Stimulated activated CD4-positive, alpha-beta T cell treated with anti-CD3 and anti-CD28 coated beads, Interleukin-2, amount 100 ng/mL, for 24 hours (primary cell): ENCODE measurements at regions not wholly inside any gene's neighbourhood (a gene's known extent, or its start where the extent isn't known, plus 50 kb on each side); places are given as distances from the start of the nearest gene placed in this dataset.
"Not testable (repeated sequence)": the region's sequence is repeated elsewhere in the genome, so short reads cannot be mapped to it uniquely, and the experiment has no call there.

Source experiments
- DNase-seq, 2 donors: peaks; one replicate each; pipeline ENCODE4 v3.0.0-alpha.2; 2020

DNA sequence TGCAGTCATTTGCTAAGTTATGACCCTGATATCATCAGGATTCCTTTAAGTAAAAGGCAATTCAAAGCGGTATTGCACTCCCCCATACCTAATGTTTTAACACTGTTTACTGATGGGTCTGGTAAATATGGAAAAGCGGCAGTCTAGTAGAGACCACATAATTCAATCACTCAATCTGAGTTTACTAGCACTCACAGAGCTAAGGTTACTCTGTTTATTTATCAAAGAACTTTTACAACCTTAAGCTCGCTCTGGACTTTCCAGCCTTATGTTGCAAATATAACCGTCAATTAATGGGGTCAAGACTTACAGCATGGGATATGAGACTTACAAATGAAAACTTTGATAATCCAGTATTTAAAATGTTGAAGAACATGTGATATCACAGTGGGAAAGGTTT is 124.5 kb upstream of the ZCCHC13 start:
- DNase-seq: no peak

DNA sequence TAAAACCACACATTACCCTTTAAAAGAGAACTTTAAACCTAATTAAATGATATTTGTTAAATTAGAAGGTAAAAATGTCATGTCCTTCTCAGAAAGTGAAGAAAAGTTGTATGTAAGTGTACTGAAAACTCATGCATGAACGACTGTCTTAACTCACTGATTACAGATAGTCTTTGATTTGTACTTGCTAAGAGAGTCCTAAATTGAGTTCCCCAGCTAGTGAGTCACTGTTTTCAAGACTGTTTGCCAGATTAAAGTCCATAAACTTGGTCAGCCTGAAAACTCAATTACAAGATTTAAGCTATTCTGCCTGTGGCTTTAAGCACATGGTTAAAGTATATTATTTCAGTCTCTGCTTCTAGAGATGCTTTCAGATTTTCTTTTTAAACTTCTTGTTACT is 124.9 kb upstream of the ZCCHC13 start:
- DNase-seq: no peak

DNA sequence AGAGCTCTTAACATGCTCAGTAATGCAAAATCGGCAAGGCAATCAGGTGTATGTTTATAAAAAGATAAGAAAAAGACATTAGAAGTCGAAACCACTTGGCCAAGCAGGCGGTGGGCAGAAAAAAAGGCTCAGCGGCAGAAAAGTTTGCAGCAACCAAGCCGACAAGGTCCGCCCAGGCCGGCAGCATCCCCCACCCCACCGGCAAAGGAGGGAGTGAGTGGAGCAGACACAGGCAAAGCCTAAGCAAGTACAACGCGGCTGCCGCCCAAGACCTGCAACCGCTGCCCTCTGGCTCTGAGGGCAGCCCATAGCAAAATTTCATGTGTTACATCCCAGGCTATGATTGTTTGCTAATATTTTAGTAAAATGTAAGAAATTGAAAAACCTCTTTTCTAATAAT is 125.4 kb upstream of the ZCCHC13 start:
- DNase-seq: no peak

DNA sequence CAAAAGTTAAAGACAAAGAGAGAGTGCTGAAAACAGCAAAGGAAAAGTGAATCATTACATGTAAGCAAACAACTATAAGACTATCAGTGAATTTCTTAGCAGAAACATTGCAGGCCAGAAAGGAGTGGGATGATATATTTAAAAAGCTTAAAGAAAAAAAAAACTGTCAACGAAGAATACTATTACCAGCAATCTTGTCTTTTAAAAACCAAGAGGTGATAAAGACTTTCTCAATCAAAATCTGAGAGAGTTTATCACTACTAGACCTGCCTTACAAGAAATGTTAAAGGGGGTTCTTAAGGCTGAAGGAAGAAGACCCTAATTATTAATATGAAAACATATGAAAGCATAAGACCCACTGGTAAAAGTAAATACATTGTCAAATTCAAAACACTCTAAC is 132.5 kb upstream of the ZCCHC13 start:
- DNase-seq: no peak

DNA sequence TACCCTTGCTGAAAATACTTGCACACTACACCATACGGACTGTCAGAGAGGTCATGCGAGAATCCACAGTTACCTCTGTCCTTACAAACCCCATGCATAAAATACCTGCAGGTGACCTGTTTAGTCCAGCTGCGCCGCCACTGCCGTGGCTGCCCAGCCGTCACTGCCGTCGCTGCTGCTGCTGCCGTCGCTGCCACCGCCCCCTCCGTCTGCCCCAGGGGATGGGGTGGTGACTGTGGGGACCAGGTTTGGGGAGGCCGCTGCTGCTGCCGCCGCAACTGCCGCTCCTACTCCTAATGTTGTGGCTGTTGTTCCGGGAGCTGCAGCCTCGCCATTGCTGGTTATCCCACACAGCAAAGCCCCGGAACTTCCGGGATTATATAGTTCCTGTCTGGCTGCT is 141.8 kb upstream of the ZCCHC13 start:
- DNase-seq: no peak

DNA sequence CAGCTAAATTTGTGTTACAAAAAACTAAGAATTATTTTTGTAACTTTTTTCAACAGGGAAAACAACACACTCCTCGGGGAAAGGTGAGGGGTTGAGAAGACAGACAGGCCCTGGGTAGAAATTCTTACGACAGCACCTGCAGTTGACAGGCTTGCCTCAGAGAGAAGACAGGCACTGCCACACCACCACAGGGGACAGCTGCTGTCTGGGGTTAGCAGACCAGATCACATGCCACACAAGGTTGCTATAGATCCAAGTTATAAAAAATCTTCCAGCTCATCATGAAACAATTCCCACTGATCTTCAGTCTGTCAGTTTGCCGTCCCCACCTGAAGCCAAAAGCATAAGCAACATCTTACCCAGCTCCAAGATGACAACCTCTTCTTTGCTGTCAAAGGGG is 143.2 kb upstream of the ZCCHC13 start:
- DNase-seq: no peak

DNA sequence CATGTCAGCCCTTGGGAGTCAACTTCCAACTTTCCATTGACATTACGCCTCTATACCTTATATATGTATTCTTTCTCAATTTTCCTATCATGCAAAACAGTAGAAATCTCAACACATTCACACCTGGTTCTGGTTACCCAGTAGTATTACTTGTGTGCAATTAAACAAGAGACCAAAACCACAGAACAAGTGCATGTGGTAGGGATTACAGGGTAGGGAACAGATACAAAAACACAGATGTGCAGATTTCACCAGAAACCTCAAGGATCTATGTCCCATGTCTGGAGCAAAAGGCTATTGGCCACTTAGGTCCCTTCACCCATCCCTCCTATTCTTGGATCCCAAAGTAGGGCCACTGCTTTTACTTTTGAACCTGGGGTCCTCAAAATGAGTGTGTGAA is 143.6 kb upstream of the ZCCHC13 start:
- no peak for DNase-seq

DNA sequence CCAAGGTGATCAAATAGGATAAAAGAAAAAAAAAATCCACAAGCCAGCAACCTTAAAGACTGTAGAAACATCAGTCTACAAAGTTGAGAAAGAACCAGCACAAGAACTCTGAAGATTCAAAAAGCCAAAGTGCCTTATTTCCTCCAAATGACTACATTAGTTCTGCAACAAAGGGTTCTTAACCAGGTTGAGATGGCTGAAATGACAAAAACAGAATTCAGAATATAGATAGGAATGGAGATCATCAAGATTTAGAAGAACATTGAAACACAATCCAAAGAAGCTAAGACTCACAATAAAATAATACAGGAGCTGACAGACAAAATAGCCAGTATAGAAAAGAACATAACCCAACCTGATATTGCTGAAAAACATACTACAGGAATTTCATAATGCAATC is 156.5 kb upstream of the ZCCHC13 start:
- DNase-seq: no peak

DNA sequence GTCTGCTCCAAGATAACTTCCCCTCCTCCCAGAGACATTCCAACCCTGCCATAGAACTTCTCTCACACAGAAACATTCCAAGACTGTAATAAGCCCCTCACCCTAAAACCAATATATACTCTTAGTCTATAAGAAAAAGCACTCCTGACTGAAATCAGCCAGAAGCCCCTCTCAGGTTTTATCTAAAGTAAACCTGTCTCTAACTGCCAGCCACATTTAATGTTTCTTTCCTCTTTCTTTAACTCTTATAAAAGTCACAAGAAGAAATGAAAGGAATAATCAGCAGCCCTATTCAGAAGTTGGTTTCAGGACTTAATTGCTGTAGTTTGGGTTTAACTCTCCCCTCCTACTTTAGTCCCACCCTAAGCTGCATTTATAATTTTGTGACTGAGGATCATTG is 165.0 kb upstream of the ZCCHC13 start:
- no peak for DNase-seq

DNA sequence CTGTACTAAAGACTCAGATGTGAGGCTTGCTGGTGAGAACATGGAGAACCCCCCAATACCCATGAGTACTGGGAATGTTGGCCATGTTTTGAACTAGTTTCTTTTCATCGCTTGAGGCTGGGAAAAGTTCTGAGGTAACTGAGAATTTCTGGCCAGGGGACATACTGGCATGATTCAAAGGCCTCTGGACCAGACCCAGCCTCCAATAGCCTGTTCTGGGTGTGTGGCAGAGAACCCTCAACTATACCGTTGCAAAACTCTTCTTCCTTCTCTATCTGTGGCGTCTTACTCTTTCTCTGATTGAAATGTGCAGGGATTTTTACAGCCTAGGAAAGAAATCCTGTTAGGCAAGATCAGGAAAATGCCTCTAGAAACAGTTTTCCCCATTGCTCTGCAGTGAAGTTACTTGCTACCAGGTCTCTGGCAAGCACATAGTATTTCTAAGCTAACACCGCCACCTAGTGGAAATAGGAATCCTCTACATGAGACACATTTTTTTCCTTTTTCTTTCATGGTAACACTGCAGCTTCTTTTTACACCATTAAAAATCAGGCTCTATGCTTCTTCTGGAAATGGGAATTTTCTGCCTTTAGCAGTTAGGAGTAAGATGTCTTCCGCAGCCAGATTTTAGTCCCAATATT is 170.7 kb upstream of the ZCCHC13 start:
- DNase-seq: no peak

DNA sequence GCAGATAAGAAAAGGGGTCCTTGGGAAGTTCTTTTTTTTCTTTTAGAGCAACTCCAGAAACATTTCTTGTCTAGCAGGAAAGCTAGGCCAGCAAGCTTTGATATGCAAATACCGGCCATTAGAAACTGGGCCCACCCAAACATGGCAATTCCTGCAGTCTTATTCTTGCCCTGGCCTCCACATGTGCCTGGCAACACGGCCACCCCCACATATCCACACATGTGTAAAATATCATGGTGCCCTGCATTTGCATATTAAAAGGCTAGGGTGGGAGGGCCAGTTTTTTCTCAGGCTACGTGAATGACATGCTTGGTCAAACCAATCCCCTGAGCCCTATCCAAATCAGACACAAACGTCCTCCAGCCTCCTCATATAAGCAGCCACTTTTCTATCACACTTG is 171.7 kb upstream of the ZCCHC13 start:
- no peak for DNase-seq

DNA sequence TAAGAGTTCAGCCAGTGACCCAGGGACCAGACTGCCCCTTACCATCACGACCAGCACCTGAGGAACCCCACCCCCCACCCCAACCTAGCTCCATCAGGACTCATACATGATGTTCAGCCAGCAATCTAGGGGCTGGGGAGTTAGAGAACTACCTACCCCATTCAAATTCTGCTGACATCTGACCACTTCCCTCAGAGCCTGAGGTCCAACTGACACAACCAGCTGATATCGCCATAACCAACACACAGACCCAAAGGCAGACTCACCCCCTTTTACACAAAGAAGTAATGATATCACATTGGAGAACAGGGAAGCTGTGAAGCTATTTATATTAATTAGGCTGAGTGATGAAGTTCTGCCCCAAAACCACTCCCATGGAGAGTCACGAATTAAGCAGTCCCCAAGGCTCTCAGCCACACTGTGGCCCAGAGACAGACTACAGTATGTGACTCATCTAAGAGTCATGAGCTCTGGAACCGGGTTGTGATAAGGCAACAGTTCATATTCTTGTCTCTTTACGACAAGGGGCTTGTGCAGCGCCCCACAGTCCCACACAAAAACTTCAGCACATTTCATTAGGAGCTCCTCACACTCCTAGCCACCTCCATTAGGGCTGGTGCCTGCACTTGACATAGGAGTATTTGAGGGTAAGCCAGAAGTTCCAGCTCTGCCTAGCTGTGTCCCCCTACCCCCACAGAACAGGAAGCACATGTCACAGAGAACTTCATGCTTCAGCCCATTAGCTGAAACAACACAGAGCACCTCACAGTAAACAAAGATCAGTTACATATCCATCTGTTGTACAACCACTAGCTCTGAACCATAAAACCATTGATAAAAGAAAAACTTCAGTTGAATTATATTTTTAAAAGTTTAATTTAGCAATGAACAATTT is 184.7 kb upstream of the ZCCHC13 start:
- DNase-seq: no peak

DNA sequence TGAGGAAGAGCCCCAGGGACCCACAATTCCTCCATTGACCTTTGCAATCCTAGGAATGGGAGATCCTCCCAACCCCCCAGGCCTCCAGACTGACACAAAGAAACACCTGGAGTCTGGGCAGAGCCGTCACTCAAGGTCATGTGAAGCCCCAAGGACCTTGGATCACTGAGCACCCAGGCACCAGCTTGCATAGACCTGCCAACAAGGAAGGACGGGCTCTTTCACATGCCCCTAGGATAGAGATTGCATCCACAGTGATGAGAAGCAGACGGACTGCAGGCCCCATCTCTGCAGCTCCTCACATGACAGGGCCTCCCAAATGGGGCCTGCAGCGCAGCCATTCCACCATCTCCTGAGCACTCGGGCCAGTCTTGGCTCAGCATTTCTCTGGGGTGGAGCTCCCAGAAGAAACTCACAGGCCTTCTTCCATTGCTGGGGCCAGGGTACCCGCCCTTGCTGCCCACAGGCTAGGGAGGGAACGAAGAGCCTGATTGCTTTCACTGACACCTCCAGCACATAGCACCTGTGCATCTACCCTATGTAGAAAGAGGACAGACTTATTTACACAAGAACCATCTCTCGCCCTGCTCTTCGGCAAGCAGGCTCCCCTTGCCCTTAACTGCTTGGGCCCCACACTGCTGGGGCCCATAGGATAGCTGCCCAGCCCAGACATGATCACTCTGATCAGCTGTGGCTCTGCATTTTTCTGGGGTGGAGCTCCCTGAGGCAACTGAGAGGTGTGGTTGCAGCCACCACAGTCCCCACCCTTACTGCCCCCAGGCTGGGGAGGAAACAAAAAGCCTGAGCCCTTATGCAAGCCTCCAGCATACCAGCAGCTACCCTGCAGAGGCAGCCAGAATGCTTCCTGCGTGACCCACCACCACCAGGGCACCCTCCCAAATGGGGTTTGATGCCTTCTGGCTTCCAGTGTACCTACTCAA is 185.7 kb upstream of the ZCCHC13 start:
- DNase-seq: no peak

DNA sequence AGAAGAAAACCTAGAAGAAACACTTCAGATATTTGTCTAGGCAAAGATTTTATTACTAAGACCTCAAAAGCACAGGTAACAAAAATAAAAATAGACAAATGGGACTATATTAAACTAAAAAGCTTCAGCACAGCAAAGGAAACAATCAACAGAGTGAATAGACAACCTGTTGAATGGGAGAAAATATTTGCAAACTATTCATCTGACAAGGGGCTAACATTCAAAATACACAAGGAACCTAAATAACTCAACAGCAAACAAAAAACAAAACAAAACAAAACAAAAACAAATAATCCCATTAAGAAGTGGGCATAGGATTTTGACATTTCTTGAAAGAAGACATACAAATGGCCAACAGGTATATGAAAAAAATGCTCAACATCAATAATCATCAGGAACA is 192.7 kb upstream of the ZCCHC13 start:
- no peak for DNase-seq

DNA sequence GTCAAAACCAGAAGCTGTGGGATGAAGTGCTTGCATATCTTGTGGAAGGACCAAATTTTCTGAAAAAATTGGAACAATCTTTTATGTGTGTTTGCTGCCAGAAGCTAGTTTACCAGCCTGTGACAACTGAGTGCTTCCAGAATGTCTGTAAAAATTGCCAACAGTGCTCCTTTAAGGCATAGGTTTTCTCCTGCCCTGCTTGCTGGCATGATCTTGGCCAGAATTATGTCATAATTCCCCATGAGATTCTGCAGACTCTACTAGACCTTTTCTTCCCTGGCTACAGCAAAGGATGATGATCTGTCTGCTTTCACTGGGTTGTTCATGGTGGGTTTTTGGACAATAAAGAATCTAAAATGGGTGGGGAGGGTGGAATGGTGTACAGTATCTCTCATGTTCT is 196.3 kb upstream of the ZCCHC13 start:
- no peak for DNase-seq

DNA sequence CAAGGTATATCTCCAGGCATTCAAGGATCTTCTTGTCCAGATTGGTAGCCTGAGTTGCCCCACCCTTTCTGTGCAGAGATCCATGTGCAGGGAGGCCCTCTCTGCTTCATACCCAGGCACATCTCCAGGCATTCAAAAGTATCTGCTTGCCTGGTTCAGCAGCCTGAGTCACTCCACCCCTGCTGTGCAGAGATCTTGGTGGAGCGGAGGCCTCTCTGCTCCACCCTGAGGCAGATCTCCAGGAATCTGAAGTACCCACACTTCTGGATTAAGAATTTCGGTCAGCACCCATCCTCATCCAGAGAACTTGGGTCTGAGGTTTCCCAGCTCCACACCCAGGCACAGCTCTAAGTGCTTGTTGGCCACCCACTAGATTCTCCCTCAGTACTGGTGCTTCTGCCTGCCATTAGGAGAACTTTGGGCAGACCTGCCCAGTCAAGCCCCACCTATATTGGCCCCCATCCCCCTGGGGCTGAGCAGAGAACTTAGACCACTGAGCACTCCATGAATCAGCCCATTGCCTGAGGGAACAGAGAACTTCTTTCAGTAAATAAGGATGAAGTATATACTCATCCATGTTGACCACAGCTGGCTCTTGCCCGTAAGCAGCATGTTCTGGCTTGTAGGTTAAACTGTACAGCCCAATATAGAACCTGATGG is 199.5 kb upstream of the ZCCHC13 start:
- no peak for DNase-seq

DNA sequence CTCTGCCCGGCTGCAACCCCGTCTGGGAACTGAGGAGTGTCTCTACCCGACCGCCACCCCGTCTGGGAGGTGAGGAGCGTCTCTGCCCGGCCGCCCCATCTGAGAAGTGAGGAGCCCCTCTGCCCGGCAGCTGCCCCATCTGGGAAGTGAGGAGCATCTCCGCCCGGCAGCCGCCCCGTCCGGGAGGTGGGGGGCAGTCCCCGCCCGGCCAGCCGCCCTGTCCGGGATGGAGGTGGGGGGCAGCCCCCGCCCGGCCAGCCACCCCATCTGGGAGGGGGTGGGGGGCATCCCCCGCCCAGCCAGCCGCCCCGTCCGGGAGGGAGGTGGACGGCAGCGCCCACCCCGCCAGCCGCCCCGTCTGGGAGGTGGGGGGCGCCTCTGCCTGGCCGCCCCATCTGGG is 205.6 kb upstream of the ZCCHC13 start:
- DNase-seq: not testable (repeated sequence)

DNA sequence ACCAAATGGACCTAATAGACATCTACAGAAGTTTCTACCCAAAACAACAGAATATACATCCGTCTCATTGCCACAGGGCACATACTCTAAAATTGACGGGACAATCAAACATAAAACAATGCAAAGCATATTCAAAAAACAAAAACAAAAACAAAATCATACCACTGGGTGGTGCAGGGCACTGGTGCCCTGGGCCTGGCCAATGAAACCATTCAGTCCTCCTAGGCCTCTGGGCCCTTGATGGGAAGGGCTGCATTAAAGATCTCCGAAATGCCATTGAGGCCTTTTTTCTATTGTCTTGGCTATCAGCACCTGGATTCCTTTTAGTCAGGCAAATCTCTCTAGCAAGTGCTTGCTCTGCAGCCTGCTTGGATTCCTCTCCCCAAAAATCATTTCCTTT is 213.9 kb upstream of the ZCCHC13 start:
- DNase-seq: no peak

DNA sequence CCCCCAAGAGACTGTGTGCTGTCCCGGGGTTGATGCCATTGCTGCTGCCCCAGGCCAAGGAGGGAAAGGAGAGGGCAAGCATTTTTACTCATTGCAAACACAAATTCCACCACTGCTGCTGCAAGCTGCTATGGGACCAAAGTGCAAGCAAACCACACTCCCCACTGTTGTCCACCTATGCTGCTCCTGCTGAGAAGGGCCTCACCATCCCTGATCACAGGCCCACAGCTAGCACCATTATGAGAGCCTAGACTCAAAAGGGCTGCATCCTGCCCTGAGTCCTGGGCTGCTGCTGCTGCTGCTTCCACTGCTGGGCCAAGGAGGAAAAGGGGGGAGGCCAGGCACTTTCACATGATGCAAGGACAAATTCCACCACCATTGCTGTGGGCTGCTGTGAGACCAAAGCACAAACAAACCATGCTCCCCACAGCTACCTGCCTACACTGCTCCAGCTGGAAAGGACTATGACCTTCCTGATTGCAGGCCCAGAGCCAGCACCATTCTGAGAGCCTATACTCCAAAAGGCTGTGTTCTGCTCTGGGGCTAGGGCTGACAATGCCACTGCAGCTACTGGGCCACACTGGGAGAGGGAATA is 218.2 kb upstream of the ZCCHC13 start:
- DNase-seq: no peak

DNA sequence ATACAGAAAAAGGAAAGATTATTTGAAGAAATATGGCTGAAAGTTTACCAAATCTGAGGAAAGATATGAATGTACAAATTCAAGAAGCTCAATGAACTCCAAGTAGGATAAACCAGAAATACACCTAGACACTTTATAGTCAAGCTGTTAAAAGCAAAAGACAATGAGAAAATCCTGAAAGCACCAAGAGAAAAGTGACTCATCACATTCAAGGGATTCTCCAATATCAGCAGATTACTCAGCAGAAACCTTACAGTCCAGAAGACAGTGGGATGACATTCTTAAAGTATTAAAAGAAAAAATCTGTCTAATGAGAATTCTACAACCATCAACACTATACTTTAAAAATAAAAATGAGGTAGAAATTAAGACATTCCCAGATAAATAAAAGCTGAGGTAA is 223.8 kb upstream of the ZCCHC13 start:
- DNase-seq: no peak

DNA sequence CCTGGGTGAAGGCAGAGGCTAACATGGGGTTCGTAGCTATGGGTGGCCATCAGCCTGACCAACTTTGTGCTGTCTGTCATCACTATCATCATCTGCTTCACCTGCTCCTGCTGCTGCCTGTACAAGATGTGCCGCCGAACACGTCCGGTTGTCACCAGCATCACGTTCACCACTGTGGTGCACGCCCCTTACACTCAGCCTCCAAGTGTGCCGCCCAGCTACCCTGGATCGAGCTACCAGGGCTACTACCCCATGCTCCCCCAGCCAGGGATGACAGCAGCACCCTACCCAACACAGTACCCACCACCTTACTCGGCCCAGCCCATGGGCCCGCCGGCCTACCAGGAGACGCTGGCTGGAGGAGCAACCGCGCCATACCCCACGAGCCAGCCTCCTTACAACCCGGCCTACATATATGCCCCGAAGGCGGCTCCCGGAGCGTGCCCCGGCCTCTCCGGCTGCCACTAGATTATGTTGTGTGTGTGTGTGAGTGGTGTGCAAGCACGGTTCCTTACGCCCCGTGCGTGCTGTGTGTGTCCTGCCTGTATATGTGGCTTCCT is 213.4 kb upstream of the XIST start:
- DNase-seq: no peak
